ENCODE measurements at regions not wholly inside any gene's neighbourhood (a gene's known extent, or its start where the extent isn't known, plus 50 kb on each side); places are given as distances from the start of the nearest gene placed in this dataset.

- 32 to 60% (median 33%) methylated on average over 1 of the region's 1 CpG for WGBS, 3 donors
- ATAC-seq (no peak), DNase-seq (no peak)
- H3K27ac ChIP-seq = no peak overlapping the region
- H3K4me3 ChIP-seq = no peak overlapping the region
- intact Hi-C loops (cut with DNase I) = no loop called here
- no peaks in the 10 kb centered on the region for H3K27me3 ChIP-seq (ENCODE audit: insufficient read depth in 3 of 3, low read length in 2 of 3)
- no peaks in the 10 kb centered on the region for H3K4me1 ChIP-seq
- H3K9me3 ChIP-seq = no peaks in the 10 kb centered on the region
- no peak for TF ChIP-seq CTCF (IDR thresholded peaks at IDR 0.05)
- no peaks in the 10 kb centered on the region for H3K36me3 ChIP-seq (ENCODE audit: insufficient read depth in 1 of 2, low read depth in 1 of 2)
Observed at GRCh38 chr2:134072341-134072740, 181.5 kb upstream of the MGAT5 start.

- intact Hi-C loops (cut with DNase I) = no loop called here
- 46 to 65% (median 56%) methylated on average over 2 of the region's 2 CpGs for WGBS, 3 donors
- ATAC-seq = no peak
- H3K36me3 ChIP-seq (ENCODE audit: insufficient read depth in 1 of 2, low read depth in 1 of 2) = no peaks in the 10 kb centered on the region
- no peak for TF ChIP-seq CTCF (IDR thresholded peaks at IDR 0.05)
- no peaks in the 10 kb centered on the region for H3K27me3 ChIP-seq (ENCODE audit: insufficient read depth in 3 of 3, low read length in 2 of 3)
- H3K27ac ChIP-seq = no peak overlapping the region
- no peak overlapping the region for H3K4me3 ChIP-seq
- H3K9me3 ChIP-seq = no peaks in the 10 kb centered on the region
- no peak for DNase-seq
- H3K4me1 ChIP-seq = no peaks in the 10 kb centered on the region
Observed at GRCh38 chr2:134073023-134073422, 180.8 kb upstream of the MGAT5 start.

- 77 to 83% (median 83%) methylated on average over 7 of the region's 7 CpGs for WGBS, 3 donors
- intact Hi-C loops (cut with DNase I) = no loop called here
- ATAC-seq = no peak
Observed at GRCh38 chr2:134074619-134075018, 179.3 kb upstream of the MGAT5 start.

GRCh38 chr2:134075204-134075603 lies 178.7 kb upstream of the MGAT5 start:
- Histone ChIP-seq H3K27ac (no peak overlapping the region), H3K27me3 (ENCODE audit: insufficient read depth in 3 of 3, low read length in 2 of 3) (no peaks in the 10 kb centered on the region), H3K4me3 (no peak overlapping the region), H3K4me1 (no peaks in the 10 kb centered on the region), H3K9me3 (no peaks in the 10 kb centered on the region), H3K36me3 (ENCODE audit: insufficient read depth in 1 of 2, low read depth in 1 of 2) (no peaks in the 10 kb centered on the region)
- DNase-seq = no peak
- intact Hi-C loops (cut with DNase I) = no loop called here
- TF ChIP-seq CTCF (IDR thresholded peaks at IDR 0.05) = no peak
- WGBS, 3 donors = 73 to 79% (median 74%) methylated on average over 4 of the region's 4 CpGs
- no peak for ATAC-seq

More at GRCh38 chr2:134074619-134075018, 179.3 kb upstream of the MGAT5 start:
- TF ChIP-seq CTCF (IDR thresholded peaks at IDR 0.05) = no peak
- Histone ChIP-seq H3K36me3 (ENCODE audit: insufficient read depth in 1 of 2, low read depth in 1 of 2) (no peaks in the 10 kb centered on the region), H3K27ac (no peak overlapping the region), H3K4me3 (no peak overlapping the region), H3K9me3 (no peaks in the 10 kb centered on the region), H3K4me1 (no peaks in the 10 kb centered on the region), H3K27me3 (ENCODE audit: insufficient read depth in 3 of 3, low read length in 2 of 3) (no peaks in the 10 kb centered on the region)
- no peak for DNase-seq

- Histone ChIP-seq H3K27me3 (ENCODE audit: insufficient read depth in 3 of 3, low read length in 2 of 3) (no peaks in the 10 kb centered on the region), H3K4me3 (no peak overlapping the region), H3K27ac (no peak overlapping the region), H3K9me3 (no peaks in the 10 kb centered on the region), H3K36me3 (ENCODE audit: insufficient read depth in 1 of 2, low read depth in 1 of 2) (no peaks in the 10 kb centered on the region), H3K4me1 (no peaks in the 10 kb centered on the region)
- DNase-seq = no peak
- peak in 1 of 4 donors; percentile 27 for ATAC-seq
- no peak for TF ChIP-seq CTCF (IDR thresholded peaks at IDR 0.05)
- intact Hi-C loops (cut with DNase I) = no loop called here
- WGBS, 3 donors = 0 to 3% (median 0%) methylated on average over 1 of the region's 1 CpG
Observed at GRCh38 chr2:134078354-134078753, 175.5 kb upstream of the MGAT5 start.

Measured in psoas muscle (tissue), 7 donors.